ENCODE measurements at regions not wholly inside any gene's neighbourhood (a gene's known extent, or its start where the extent isn't known, plus 50 kb on each side); places are given as distances from the start of the nearest gene placed in this dataset.

DNA sequence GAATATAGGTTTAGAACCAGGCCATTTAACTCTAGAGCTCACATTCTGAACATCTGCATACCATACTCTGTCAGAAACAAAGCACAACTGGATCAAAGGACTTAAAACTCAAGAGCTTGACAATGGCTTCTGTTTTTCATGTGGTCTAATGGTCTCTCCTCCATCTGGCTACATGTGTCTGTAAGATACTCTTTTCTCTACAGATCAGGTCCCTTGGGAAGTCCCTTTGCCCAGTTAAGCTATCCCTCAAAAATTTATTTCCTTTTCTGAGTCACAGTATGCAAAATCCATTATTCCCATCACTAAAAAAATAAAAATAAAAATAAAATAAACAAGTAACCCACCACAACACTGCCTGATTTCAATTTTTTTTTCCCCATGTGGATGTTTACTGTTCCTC lies 357.0 kb upstream of the PRMT6 start:
- no peak for DNase-seq (ENCODE audit: low spot score)
- Histone ChIP-seq H3K9me3 (ENCODE audit: control insufficient read depth in 4 of 4, low read length in 3 of 4) (no peaks in the 10 kb centered on the region), H3K36me3 (ENCODE audit: control insufficient read depth in 4 of 4, insufficient read depth in 3 of 4, low read depth in 1 of 4, low read length in 3 of 4) (no peaks in the 10 kb centered on the region), H3K4me3 (ENCODE audit: low read depth in 1 of 3, low read length in 3 of 3) (no peak overlapping the region), H3K4me1 (ENCODE audit: control insufficient read depth in 4 of 4, insufficient read depth in 4 of 4, low read length in 3 of 4) (no peaks in the 10 kb centered on the region), H3K9ac (ENCODE audit: low read depth in 1 of 2, low read length in 2 of 2) (no peak overlapping the region), H3K27ac (ENCODE audit: low read depth in 1 of 2, low read length in 2 of 2) (no peak overlapping the region), H3K27me3 (ENCODE audit: control insufficient read depth in 4 of 4, insufficient read depth in 4 of 4, low read length in 3 of 4) (no peaks in the 10 kb centered on the region)
- TF ChIP-seq, protein P1, sequence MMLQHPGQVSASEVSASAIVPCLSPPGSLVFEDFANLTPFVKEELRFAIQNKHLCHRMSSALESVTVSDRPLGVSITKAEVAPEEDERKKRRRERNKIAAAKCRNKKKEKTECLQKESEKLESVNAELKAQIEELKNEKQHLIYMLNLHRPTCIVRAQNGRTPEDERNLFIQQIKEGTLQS (IDR thresholded peaks at IDR 0.05), result no peak
- TF ChIP-seq GABPA (IDR thresholded peaks at IDR 0.05 in 1 of 2, conservative IDR thresholded peaks at IDR 0.05 in 1 of 2) (no peak), FOXA2 (IDR thresholded peaks at IDR 0.05) (no peak), EGR1 (IDR thresholded peaks at IDR 0.05; ENCODE audit: low read depth in 2 of 2) (no peak), SP1 (IDR thresholded peaks at IDR 0.05) (no peak), JUND (IDR thresholded peaks at IDR 0.05) (no peak), YY1 (IDR thresholded peaks at IDR 0.05) (no peak), HNF4A (conservative IDR thresholded peaks at IDR 0.05) (no peak), RAD21 (IDR thresholded peaks at IDR 0.05) (no peak)
- TF ChIP-seq, protein P2, sequence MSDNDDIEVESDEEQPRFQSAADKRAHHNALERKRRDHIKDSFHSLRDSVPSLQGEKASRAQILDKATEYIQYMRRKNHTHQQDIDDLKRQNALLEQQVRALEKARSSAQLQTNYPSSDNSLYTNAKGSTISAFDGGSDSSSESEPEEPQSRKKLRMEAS (IDR thresholded peaks at IDR 0.05), result no peak

GRCh38 chr1:106700211-106700610 lies 356.3 kb upstream of the PRMT6 start:
- no peak for DNase-seq (ENCODE audit: low spot score)
- Histone ChIP-seq H3K27ac (ENCODE audit: low read depth in 1 of 2, low read length in 2 of 2) (no peak overlapping the region), H3K27me3 (ENCODE audit: control insufficient read depth in 4 of 4, insufficient read depth in 4 of 4, low read length in 3 of 4) (no peaks in the 10 kb centered on the region), H3K4me1 (ENCODE audit: control insufficient read depth in 4 of 4, insufficient read depth in 4 of 4, low read length in 3 of 4) (no peaks in the 10 kb centered on the region), H3K9ac (ENCODE audit: low read depth in 1 of 2, low read length in 2 of 2) (no peak overlapping the region), H3K4me3 (ENCODE audit: low read depth in 1 of 3, low read length in 3 of 3) (no peak overlapping the region), H3K9me3 (ENCODE audit: control insufficient read depth in 4 of 4, low read length in 3 of 4) (no peaks in the 10 kb centered on the region), H3K36me3 (ENCODE audit: control insufficient read depth in 4 of 4, insufficient read depth in 3 of 4, low read depth in 1 of 4, low read length in 3 of 4) (no peaks in the 10 kb centered on the region)
- TF ChIP-seq, protein P3, sequence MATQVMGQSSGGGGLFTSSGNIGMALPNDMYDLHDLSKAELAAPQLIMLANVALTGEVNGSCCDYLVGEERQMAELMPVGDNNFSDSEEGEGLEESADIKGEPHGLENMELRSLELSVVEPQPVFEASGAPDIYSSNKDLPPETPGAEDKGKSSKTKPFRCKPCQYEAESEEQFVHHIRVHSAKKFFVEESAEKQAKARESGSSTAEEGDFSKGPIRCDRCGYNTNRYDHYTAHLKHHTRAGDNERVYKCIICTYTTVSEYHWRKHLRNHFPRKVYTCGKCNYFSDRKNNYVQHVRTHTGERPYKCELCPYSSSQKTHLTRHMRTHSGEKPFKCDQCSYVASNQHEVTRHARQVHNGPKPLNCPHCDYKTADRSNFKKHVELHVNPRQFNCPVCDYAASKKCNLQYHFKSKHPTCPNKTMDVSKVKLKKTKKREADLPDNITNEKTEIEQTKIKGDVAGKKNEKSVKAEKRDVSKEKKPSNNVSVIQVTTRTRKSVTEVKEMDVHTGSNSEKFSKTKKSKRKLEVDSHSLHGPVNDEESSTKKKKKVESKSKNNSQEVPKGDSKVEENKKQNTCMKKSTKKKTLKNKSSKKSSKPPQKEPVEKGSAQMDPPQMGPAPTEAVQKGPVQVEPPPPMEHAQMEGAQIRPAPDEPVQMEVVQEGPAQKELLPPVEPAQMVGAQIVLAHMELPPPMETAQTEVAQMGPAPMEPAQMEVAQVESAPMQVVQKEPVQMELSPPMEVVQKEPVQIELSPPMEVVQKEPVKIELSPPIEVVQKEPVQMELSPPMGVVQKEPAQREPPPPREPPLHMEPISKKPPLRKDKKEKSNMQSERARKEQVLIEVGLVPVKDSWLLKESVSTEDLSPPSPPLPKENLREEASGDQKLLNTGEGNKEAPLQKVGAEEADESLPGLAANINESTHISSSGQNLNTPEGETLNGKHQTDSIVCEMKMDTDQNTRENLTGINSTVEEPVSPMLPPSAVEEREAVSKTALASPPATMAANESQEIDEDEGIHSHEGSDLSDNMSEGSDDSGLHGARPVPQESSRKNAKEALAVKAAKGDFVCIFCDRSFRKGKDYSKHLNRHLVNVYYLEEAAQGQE (IDR thresholded peaks at IDR 0.05), result no peak
- no peak for TF ChIP-seq HNF4A (conservative IDR thresholded peaks at IDR 0.05)
- no peak for TF ChIP-seq FOXA1 (IDR thresholded peaks at IDR 0.05)
- TF ChIP-seq NR2F2 (IDR thresholded peaks at IDR 0.05), result no peak
- no peak for TF ChIP-seq FOXA2 (IDR thresholded peaks at IDR 0.05)
- no peak for TF ChIP-seq YY1 (IDR thresholded peaks at IDR 0.05)
- TF ChIP-seq TAF1 (conservative IDR thresholded peaks at IDR 0.05), result no peak
- no peak for TF ChIP-seq JUND (IDR thresholded peaks at IDR 0.05)
- no peak for TF ChIP-seq SP1 (IDR thresholded peaks at IDR 0.05)

DNA sequence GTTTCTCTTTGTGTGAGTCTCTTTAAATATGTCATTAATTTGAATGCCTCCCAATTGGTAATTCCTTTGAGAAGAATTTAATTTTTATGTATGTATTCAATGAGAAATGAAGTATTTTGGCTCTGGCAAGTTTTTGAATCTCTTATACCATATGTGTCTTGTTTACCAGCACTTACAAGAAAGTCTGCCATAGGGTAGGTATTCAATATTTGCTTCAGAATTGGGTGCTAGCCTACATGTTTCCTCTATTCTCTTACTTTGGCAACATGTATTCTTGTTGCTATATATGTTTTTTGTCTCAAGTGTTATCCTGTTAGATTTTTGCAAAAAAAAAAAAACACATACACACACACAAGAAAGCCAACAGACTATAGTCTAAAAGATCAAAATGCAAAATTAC lies 350.5 kb upstream of the PRMT6 start:
- no peaks in the 10 kb centered on the region for H3K9me3 ChIP-seq (ENCODE audit: control insufficient read depth in 4 of 4, low read length in 3 of 4)
- TF ChIP-seq ZBTB33 (IDR thresholded peaks at IDR 0.05) (no peak), FOXA2 (IDR thresholded peaks at IDR 0.05) (no peak), JUND (IDR thresholded peaks at IDR 0.05) (no peak), SP1 (IDR thresholded peaks at IDR 0.05) (no peak), HNF4A (conservative IDR thresholded peaks at IDR 0.05) (no peak), EGR1 (IDR thresholded peaks at IDR 0.05; ENCODE audit: low read depth in 2 of 2) (no peak), NR2F2 (IDR thresholded peaks at IDR 0.05) (no peak), FOXA1 (IDR thresholded peaks at IDR 0.05) (no peak), YY1 (IDR thresholded peaks at IDR 0.05) (no peak), TAF1 (conservative IDR thresholded peaks at IDR 0.05) (no peak)
- TF ChIP-seq, protein P3 (IDR thresholded peaks at IDR 0.05), result no peak
- TF ChIP-seq, protein P1 (IDR thresholded peaks at IDR 0.05), result no peak

More for the DNA sequence above, 350.5 kb upstream of the PRMT6 start:
- no peaks in the 10 kb centered on the region for H3K36me3 ChIP-seq (ENCODE audit: control insufficient read depth in 4 of 4, insufficient read depth in 3 of 4, low read depth in 1 of 4, low read length in 3 of 4)
- DNase-seq (ENCODE audit: low spot score), result no peak
- no peaks in the 10 kb centered on the region for H3K4me1 ChIP-seq (ENCODE audit: control insufficient read depth in 4 of 4, insufficient read depth in 4 of 4, low read length in 3 of 4)
- H3K9ac ChIP-seq (ENCODE audit: low read depth in 1 of 2, low read length in 2 of 2), result no peak overlapping the region
- H3K27me3 ChIP-seq (ENCODE audit: control insufficient read depth in 4 of 4, insufficient read depth in 4 of 4, low read length in 3 of 4), result no peaks in the 10 kb centered on the region
- no peak overlapping the region for H3K4me3 ChIP-seq (ENCODE audit: low read depth in 1 of 3, low read length in 3 of 3)
- H3K27ac ChIP-seq (ENCODE audit: low read depth in 1 of 2, low read length in 2 of 2), result no peak overlapping the region

Measured in liver (tissue), 6 donors.